H9 (cell line): ENCODE measurements at regions not wholly inside any gene's neighbourhood (a gene's known extent, or its start where the extent isn't known, plus 50 kb on each side); places are given as distances from the start of the nearest gene placed in this dataset.

ENCODE experiments used
- DNase-seq: peaks from one replicate; pipeline ENCODE4 v3.0.0-alpha.2; 2017
- H2AFZ ChIP-seq: one replicate; pipeline ENCODE4 v1.6.1; 2013; ENCODE audit warnings: mild to moderate bottlenecking, low read length, control low read depth, moderate library complexity
- H2AK5ac ChIP-seq: 2 replicates; pipeline ENCODE4 v1.6.1; 2013; ENCODE audit warnings: low read length, control low read depth, mixed read lengths; ENCODE audit not compliant: insufficient read length
- H2BK120ac ChIP-seq: one replicate; pipeline ENCODE4 v1.6.1; 2013; ENCODE audit warnings: low read depth, mild to moderate bottlenecking, low read length, control low read depth, inconsistent platforms; ENCODE audit not compliant: poor library complexity, severe bottlenecking
- H2BK12ac ChIP-seq: 2 replicates; pipeline ENCODE4 v1.6.1; 2013; ENCODE audit warnings: low read length, control low read depth, mixed read lengths, low read depth; ENCODE audit not compliant: insufficient read length
- H2BK15ac ChIP-seq: 2 replicates; pipeline ENCODE4 v1.6.1; 2013; ENCODE audit warnings: low read depth, low read length, control low read depth
- H2BK20ac ChIP-seq: one replicate; pipeline ENCODE4 v1.6.1; 2013; ENCODE audit warnings: low read depth, mild to moderate bottlenecking, low read length, control low read depth, inconsistent platforms; ENCODE audit not compliant: poor library complexity, severe bottlenecking
- H2BK5ac ChIP-seq: 2 replicates; pipeline ENCODE4 v1.6.1; 2013; ENCODE audit warnings: low read length, control low read depth, mixed read lengths; ENCODE audit not compliant: insufficient read length
- H3K14ac ChIP-seq: 2 replicates; pipeline ENCODE4 v1.6.1; 2013; ENCODE audit warnings: low read length, control low read depth; ENCODE audit not compliant: insufficient read depth
- H3K18ac ChIP-seq: 2 replicates; pipeline ENCODE4 v1.6.1; 2013; ENCODE audit warnings: low read depth, mild to moderate bottlenecking, mixed read lengths, low read length, control low read depth; ENCODE audit not compliant: insufficient read length
- H3K23ac ChIP-seq: 2 replicates; pipeline ENCODE4 v1.6.1; 2013; ENCODE audit warnings: low read length, control low read depth, mixed read lengths, low read depth; ENCODE audit not compliant: insufficient read length
- H3K23me2 ChIP-seq: 2 replicates; pipeline ENCODE4 v1.6.1; 2013; ENCODE audit warnings: low read depth, mild to moderate bottlenecking, mixed read lengths, low read length, control low read depth; ENCODE audit not compliant: insufficient read length, poor library complexity, severe bottlenecking
- H3K27ac ChIP-seq: 2 replicates; pipeline ENCODE4 v1.5.1; 2013; ENCODE audit warnings: low read length, control low read depth, mixed read lengths, low read depth; ENCODE audit not compliant: insufficient read length
- H3K27me3 ChIP-seq: 2 replicates; pipeline ENCODE4 v1.6.1; 2013; ENCODE audit warnings: low read length, control low read depth, inconsistent platforms; ENCODE audit not compliant: insufficient read depth
- H3K4ac ChIP-seq: 2 replicates; pipeline ENCODE4 v1.6.1; 2013; ENCODE audit warnings: low read depth, mild to moderate bottlenecking, control low read depth, inconsistent platforms, low read length, moderate library complexity
- H3K4me1 ChIP-seq: 2 replicates; pipeline ENCODE4 v1.6.1; 2013; ENCODE audit warnings: low read length, control low read depth, inconsistent platforms; ENCODE audit not compliant: insufficient read depth
- H3K4me2 ChIP-seq: 2 replicates; pipeline ENCODE4 v1.6.1; 2013; ENCODE audit warnings: low read length, control low read depth, mixed read lengths; ENCODE audit not compliant: insufficient read length, insufficient read depth
- H3K56ac ChIP-seq: 2 replicates; pipeline ENCODE4 v1.6.1; 2013; ENCODE audit warnings: low read depth, mild to moderate bottlenecking, mixed read lengths, low read length, control low read depth; ENCODE audit not compliant: insufficient read length
- H3K79me1 ChIP-seq: 2 replicates; pipeline ENCODE4 v1.6.1; 2013; ENCODE audit warnings: low read depth, mild to moderate bottlenecking, moderate library complexity, low read length, control low read depth, inconsistent platforms; ENCODE audit not compliant: insufficient read depth, poor library complexity, severe bottlenecking
- H3K79me2 ChIP-seq: 2 replicates; pipeline ENCODE4 v1.6.1; 2013; ENCODE audit warnings: low read length, control low read depth, inconsistent platforms; ENCODE audit not compliant: insufficient read depth
- H3K9ac ChIP-seq: 2 replicates; pipeline ENCODE4 v1.6.1; 2013; ENCODE audit warnings: low read length, control low read depth, mixed read lengths; ENCODE audit not compliant: insufficient read length; ENCODE audit errors: extremely low read depth
- H3K9me3 ChIP-seq: one replicate; pipeline ENCODE4 v1.6.1; 2013; ENCODE audit warnings: low read depth, low read length, inconsistent platforms; ENCODE audit not compliant: control insufficient read depth
- H3T11ph ChIP-seq: one replicate; pipeline ENCODE4 v1.6.1; 2013; ENCODE audit warnings: mild to moderate bottlenecking, low read length, control low read depth, inconsistent platforms
- H4K20me1 ChIP-seq: one replicate; pipeline ENCODE4 v1.6.1; 2013; ENCODE audit not compliant: control insufficient read depth, insufficient read length, insufficient read depth
- H4K5ac ChIP-seq: 2 replicates; pipeline ENCODE4 v1.6.1; 2013; ENCODE audit warnings: low read depth, mild to moderate bottlenecking, mixed read lengths, low read length, control low read depth; ENCODE audit not compliant: insufficient read length
- H4K8ac ChIP-seq: replicated peaks from 2 replicates; pipeline ENCODE4 v1.6.1; 2013; ENCODE audit warnings: low read length, control low read depth, mixed read lengths, low read depth; ENCODE audit not compliant: insufficient read length
- H4K91ac ChIP-seq: 2 replicates; pipeline ENCODE4 v1.6.1; 2013; ENCODE audit warnings: low read depth, mild to moderate bottlenecking, moderate library complexity, mixed read lengths, low read length, control low read depth; ENCODE audit not compliant: insufficient read length
- H3K27ac Mint-ChIP-seq, 3 experiments: 2 replicates in 2 of 3; 3 replicates in 1 of 3; pipeline ENCODE4 v1.8.0; 2020 to 2021; ENCODE audit warnings: mixed read lengths in 3 of 3, mild to moderate bottlenecking in 1 of 3, moderate library complexity in 1 of 3
- H3K27me3 Mint-ChIP-seq: 2 replicates; pipeline ENCODE4 v1.8.0; 2021; ENCODE audit warnings: low read depth, mild to moderate bottlenecking, moderate library complexity, mixed read lengths
- H3K36me3 Mint-ChIP-seq, 3 experiments: 2 replicates in 2 of 3; 3 replicates in 1 of 3; pipeline ENCODE4 v1.8.0; 2020 to 2021; ENCODE audit warnings: low read depth in 3 of 3, mixed read lengths in 3 of 3; ENCODE audit not compliant: insufficient read depth in 1 of 3
- H3K4me1 Mint-ChIP-seq, 2 experiments: 2 replicates each; pipeline ENCODE4 v1.8.0; 2020; ENCODE audit warnings: mixed read lengths in 2 of 2
- H3K4me3 Mint-ChIP-seq, 2 experiments: 2 replicates in 1 of 2; 3 replicates in 1 of 2; pipeline ENCODE4 v1.8.0; 2020 to 2021; ENCODE audit warnings: mild to moderate bottlenecking in 2 of 2, mixed read lengths in 2 of 2, moderate library complexity in 1 of 2
- H3K9me3 Mint-ChIP-seq, 2 experiments: 2 replicates in 1 of 2; 3 replicates in 1 of 2; pipeline ENCODE4 v1.8.0; 2020; ENCODE audit warnings: mild to moderate bottlenecking in 2 of 2, mixed read lengths in 2 of 2, moderate library complexity in 1 of 2
- WGBS: extraction: QIAGEN DNeasy Blood & Tissue Kit; methylation state at CpG from one replicate; pipeline ENCODE4 v1.1.7; 2013; ENCODE audit warnings: missing lambda C conversion rate, low lambda C conversion rate, mixed read lengths; ENCODE audit not compliant: insufficient read length; ENCODE audit errors: extremely low coverage; 5-methylcytosine and 5-hydroxymethylcytosine counted together
- TF ChIP-seq, protein P1 (sequence below): fragments of 200-600 bp; sonication (generic); conservative IDR thresholded peaks from 3 replicates; pipeline ENCODE4 v1.8.0; 2021; ENCODE audit warnings: antibody characterized with exemption, mild to moderate bottlenecking

DNA sequence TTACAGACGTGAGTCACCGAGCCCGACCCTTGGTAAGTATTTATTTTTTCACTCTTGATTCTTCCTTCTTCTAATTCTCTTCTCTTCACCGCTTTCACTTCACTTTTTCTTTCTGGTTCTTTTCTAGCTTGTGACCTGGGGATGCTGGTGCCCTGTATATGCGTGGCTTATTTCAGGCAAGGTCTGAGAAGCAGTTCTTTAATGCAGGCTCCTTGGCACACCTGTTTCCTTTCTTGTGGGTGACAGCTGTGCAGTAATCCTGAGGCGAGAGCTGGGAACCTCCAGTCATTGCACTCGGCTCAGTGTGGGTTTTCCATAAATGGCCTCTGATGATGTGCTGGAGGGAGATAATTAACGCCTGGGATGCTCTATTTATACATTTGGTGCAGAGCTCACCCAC, 193.8 kb downstream of the TSN start:
- no peak overlapping the region for H3K4me3 Mint-ChIP-seq

More for the DNA sequence above, 193.8 kb downstream of the TSN start:
- Histone ChIP-seq H2BK15ac (no peak overlapping the region), H3K27me3 (no peaks in the 10 kb centered on the region), H3K23ac (no peak overlapping the region), H2BK12ac (no peak overlapping the region), H3K14ac (no peak overlapping the region), H3K79me2 (no peaks in the 10 kb centered on the region), H3K23me2 (no peaks in the 10 kb centered on the region), H3K18ac (no peak overlapping the region), H3K9me3 (no peaks in the 10 kb centered on the region), H3K4ac (no peak overlapping the region), H4K91ac (no peak overlapping the region), H3K27ac (no peak overlapping the region), H4K5ac (no peak overlapping the region), H3T11ph (no peak overlapping the region), H3K56ac (no peak overlapping the region), H2AFZ (no peak overlapping the region), H3K4me2 (no peak overlapping the region), H2BK5ac (no peak overlapping the region), H2BK120ac (no peak overlapping the region), H2AK5ac (no peak overlapping the region), H3K4me1 (no peaks in the 10 kb centered on the region), H3K9ac (no peak overlapping the region), H3K79me1 (no peaks in the 10 kb centered on the region), H4K20me1 (no peaks in the 10 kb centered on the region), H4K8ac (no peak overlapping the region), H2BK20ac (no peak overlapping the region)
- no peak overlapping the region for H3K27ac Mint-ChIP-seq
- H3K27me3 Mint-ChIP-seq: no peaks in the 10 kb centered on the region
- peaks cover 5 to 6% of the 10 kb centered on the region in 2 experiments; a peak in 4 of 5 replicates for H3K9me3 Mint-ChIP-seq
- no peak for DNase-seq
- H3K36me3 Mint-ChIP-seq: no peaks in the 10 kb centered on the region; a peak in 1 of 7 replicates
- no peaks in the 10 kb centered on the region for H3K4me1 Mint-ChIP-seq
- WGBS: no CpG with 5 or more reads among the region's 8 CpGs
- TF ChIP-seq, protein P1, sequence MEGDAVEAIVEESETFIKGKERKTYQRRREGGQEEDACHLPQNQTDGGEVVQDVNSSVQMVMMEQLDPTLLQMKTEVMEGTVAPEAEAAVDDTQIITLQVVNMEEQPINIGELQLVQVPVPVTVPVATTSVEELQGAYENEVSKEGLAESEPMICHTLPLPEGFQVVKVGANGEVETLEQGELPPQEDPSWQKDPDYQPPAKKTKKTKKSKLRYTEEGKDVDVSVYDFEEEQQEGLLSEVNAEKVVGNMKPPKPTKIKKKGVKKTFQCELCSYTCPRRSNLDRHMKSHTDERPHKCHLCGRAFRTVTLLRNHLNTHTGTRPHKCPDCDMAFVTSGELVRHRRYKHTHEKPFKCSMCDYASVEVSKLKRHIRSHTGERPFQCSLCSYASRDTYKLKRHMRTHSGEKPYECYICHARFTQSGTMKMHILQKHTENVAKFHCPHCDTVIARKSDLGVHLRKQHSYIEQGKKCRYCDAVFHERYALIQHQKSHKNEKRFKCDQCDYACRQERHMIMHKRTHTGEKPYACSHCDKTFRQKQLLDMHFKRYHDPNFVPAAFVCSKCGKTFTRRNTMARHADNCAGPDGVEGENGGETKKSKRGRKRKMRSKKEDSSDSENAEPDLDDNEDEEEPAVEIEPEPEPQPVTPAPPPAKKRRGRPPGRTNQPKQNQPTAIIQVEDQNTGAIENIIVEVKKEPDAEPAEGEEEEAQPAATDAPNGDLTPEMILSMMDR: no peak
